ENCODE measurements at regions not wholly inside any gene's neighbourhood (a gene's known extent, or its start where the extent isn't known, plus 50 kb on each side); places are given as distances from the start of the nearest gene placed in this dataset.

DNA sequence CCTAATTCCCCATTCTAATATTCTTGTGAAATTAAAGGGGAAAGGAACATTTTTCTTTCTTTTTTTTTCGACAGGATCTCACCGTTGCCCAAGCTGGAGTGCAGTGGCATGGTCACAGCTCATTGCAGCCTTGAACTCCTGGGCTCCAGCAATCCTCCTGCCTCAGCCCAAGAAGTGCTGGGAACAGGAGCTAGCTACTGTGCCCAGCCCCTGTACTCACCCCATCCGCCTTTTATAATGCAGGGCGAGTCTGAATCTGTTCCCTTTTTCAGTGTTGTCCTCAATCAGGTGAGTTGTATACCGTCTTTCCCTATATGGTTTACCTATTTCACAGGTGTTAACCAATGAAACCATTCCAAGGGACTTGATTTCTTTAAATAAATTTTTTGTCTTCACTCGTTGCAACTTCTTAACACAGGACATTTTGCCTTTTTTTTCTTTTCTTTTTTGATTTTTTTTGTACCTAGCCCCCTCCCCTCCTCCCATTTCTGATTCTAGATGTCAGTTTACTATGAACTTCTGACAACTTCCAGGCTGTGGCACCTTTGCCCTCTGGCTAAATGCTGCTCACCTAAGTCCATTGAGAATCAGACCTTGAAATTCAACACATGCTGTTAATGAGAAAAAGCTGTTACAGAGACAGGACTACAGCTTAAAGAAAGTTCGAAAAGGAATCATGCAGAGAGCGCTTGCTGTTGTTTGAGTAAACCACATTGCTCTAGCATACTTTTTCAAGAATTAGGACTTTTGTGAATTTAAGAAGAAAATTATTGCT, 562.1 kb upstream of the KLF12 start:
- TF ChIP-seq STAT3 (IDR thresholded peaks at IDR 0.05; ENCODE audit: low read depth, low read length) (no peak), PAX5 (IDR thresholded peaks at IDR 0.05; ENCODE audit: borderline replicate concordance, low read depth, low read length) (no peak), REST (IDR thresholded peaks at IDR 0.05; ENCODE audit: low read depth, low read length) (no peak), MAX (IDR thresholded peaks at IDR 0.05; ENCODE audit: low read depth, low read length) (no peak), EZH2 (IDR thresholded peaks at IDR 0.05; ENCODE audit: borderline replicate concordance, control insufficient read depth, low read depth, low read length) (no peak), SP1 (IDR thresholded peaks at IDR 0.05; ENCODE audit: low read depth, low read length) (no peak), SIN3A (IDR thresholded peaks at IDR 0.05; ENCODE audit: low read depth, low read length) (no peak)
- TF ChIP-seq, protein P1, sequence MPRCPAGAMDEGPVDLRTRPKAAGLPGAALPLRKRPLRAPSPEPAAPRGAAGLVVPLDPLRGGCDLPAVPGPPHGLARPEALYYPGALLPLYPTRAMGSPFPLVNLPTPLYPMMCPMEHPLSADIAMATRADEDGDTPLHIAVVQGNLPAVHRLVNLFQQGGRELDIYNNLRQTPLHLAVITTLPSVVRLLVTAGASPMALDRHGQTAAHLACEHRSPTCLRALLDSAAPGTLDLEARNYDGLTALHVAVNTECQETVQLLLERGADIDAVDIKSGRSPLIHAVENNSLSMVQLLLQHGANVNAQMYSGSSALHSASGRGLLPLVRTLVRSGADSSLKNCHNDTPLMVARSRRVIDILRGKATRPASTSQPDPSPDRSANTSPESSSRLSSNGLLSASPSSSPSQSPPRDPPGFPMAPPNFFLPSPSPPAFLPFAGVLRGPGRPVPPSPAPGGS (IDR thresholded peaks at IDR 0.05; ENCODE audit: borderline replicate concordance, insufficient read depth, low read depth, low read length, poor library complexity, severe bottlenecking), result no peak
- TF ChIP-seq, protein P2, sequence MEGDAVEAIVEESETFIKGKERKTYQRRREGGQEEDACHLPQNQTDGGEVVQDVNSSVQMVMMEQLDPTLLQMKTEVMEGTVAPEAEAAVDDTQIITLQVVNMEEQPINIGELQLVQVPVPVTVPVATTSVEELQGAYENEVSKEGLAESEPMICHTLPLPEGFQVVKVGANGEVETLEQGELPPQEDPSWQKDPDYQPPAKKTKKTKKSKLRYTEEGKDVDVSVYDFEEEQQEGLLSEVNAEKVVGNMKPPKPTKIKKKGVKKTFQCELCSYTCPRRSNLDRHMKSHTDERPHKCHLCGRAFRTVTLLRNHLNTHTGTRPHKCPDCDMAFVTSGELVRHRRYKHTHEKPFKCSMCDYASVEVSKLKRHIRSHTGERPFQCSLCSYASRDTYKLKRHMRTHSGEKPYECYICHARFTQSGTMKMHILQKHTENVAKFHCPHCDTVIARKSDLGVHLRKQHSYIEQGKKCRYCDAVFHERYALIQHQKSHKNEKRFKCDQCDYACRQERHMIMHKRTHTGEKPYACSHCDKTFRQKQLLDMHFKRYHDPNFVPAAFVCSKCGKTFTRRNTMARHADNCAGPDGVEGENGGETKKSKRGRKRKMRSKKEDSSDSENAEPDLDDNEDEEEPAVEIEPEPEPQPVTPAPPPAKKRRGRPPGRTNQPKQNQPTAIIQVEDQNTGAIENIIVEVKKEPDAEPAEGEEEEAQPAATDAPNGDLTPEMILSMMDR (IDR thresholded peaks at IDR 0.05 in 2 of 3, conservative IDR thresholded peaks at IDR 0.05 in 1 of 3; ENCODE audit: control insufficient read depth in 2 of 3, extremely low read depth in 1 of 3, insufficient read depth in 1 of 3, low read depth in 3 of 3, low read length in 3 of 3), result no peak
- TF ChIP-seq, protein P3, sequence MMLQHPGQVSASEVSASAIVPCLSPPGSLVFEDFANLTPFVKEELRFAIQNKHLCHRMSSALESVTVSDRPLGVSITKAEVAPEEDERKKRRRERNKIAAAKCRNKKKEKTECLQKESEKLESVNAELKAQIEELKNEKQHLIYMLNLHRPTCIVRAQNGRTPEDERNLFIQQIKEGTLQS (IDR thresholded peaks at IDR 0.05; ENCODE audit: borderline replicate concordance, extremely low read depth, low read depth, low read length), result no peak
